ENCODE measurements at regions not wholly inside any gene's neighbourhood (a gene's known extent, or its start where the extent isn't known, plus 50 kb on each side); places are given as distances from the start of the nearest gene placed in this dataset.

DNA sequence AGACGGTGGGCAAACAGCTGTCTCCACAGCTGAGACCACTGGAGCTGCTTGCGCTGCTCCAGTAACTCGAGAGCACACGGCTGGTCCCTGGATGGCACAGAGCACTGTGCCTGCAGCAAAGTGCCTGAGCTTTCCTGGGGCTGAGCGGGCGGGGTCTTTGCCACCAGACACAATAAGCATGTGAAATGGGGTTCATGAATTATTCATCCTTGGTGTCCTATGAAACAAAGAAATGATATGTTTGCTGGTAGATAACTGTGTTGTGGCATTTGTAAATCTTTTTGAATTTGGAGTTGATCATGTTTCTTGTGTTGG, 151.7 kb upstream of the MPDZ start:
- TF ChIP-seq, protein P1, sequence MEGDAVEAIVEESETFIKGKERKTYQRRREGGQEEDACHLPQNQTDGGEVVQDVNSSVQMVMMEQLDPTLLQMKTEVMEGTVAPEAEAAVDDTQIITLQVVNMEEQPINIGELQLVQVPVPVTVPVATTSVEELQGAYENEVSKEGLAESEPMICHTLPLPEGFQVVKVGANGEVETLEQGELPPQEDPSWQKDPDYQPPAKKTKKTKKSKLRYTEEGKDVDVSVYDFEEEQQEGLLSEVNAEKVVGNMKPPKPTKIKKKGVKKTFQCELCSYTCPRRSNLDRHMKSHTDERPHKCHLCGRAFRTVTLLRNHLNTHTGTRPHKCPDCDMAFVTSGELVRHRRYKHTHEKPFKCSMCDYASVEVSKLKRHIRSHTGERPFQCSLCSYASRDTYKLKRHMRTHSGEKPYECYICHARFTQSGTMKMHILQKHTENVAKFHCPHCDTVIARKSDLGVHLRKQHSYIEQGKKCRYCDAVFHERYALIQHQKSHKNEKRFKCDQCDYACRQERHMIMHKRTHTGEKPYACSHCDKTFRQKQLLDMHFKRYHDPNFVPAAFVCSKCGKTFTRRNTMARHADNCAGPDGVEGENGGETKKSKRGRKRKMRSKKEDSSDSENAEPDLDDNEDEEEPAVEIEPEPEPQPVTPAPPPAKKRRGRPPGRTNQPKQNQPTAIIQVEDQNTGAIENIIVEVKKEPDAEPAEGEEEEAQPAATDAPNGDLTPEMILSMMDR (IDR thresholded peaks at IDR 0.05; ENCODE audit: insufficient read depth, low read depth, low read length, missing control alignments): no peak
- no peak for DNase-seq (ENCODE audit: low read depth)
- H3K4me3 ChIP-seq (ENCODE audit: low read depth, low read length): no peak overlapping the region

DNA sequence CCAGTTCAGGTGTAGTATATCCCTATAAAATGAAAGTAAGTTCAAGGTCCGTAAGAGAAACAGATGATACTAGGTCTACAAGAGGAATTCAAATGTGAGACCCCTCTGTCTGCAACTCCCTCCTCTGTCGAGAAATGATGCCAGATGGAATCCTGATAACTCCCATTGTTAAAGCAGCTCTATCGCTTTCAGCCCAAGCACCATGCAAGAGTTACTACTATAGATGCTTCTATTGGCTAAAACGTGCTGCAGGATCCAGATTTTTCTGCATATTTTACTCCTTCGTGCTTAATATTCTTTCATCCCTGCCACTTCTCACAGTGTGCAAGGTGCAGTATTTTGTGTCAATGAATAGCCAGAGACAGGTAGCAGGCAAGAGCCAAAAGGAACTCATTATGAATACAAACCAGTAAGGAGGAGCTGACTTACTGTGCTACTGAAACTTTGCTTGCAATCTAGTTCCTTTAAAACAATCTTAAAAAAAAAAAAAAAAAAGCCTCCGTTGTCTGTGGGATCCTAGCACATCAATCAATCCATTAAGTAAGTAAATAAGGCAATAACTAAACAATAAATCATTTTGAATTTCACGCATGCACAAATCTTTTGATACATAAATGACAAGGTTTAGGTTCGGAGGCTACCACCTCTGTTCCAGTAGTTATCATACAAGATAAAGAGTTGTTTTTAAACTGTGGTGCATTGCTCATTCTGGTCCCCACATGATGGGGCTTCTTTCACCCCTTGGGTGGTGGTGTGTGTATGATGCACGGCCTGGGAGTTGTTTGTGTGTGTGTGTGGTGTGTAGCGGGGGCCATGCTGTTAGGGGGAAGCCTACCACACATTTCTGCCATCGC, 151.1 kb upstream of the MPDZ start:
- TF ChIP-seq, protein P1 (IDR thresholded peaks at IDR 0.05; ENCODE audit: insufficient read depth, low read depth, low read length, missing control alignments): no peak
- no peak overlapping the region for H3K4me3 ChIP-seq (ENCODE audit: low read depth, low read length)
- DNase-seq (ENCODE audit: low read depth): no peak

DNA sequence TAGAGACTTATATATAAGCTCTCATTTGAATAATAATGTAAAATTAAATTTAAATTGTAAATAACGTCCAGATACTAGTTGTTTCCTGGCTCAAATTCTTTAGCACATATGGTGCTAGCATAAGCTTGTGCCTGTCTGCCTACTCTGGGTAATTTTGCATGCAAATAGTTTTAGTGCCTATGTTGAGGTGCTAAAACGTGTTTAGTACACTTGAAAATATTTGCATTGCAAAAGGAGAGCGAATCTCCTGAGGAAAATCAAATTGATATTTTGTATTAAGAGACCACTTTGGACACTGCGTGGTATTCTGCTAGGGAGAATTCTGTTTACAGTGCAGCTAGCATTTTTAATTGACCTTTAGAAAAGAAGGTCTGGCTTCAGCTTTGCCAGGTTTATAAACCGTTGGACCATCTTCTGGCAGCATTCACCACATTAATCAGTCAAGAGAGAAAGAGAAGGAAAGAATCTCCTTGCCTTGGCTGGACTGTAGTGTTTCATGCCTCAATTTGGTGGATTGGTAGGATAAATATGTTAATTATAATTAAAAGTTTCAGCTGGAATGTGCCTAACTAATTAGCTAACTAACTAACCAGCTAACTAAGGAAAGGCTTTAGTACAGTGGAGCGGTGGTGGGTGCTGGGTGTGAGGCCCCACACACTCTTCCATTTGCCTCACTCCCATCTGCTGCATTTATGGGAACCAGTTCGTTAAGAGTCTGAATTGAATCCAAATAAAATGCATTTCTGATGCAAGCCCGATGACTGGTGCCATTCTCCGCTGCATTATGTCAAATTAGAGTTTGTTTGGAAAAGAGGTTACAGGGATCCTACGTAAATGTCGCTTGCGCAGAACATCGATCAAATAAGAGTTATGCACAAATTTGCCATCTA, 150.1 kb upstream of the MPDZ start:
- DNase-seq (ENCODE audit: low read depth): no peak
- H3K4me3 ChIP-seq (ENCODE audit: low read depth, low read length): no peak overlapping the region
- TF ChIP-seq, protein P1 (IDR thresholded peaks at IDR 0.05; ENCODE audit: insufficient read depth, low read depth, low read length, missing control alignments): no peak

DNA sequence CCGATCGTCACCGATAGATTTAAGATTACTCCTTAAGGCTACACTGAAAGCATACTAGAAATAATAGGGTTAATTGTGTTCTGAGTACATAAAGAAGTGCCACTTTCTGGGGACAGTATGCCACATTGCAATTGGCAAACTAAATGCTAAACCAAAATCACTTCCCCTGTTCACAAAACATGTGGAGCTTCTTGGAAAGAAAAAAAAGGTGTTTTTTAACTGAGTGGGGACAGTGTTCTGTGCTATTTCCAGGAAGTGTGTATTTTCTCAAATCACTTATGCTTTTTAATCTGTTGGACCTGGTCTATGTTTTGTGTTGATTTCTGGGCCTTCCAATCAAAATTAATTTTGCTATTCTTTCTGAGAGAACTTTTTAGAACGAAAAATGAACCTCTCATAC, 149.3 kb upstream of the MPDZ start:
- DNase-seq (ENCODE audit: low read depth): no peak
- TF ChIP-seq, protein P1 (IDR thresholded peaks at IDR 0.05; ENCODE audit: insufficient read depth, low read depth, low read length, missing control alignments): no peak
- no peak overlapping the region for H3K4me3 ChIP-seq (ENCODE audit: low read depth, low read length)

DNA sequence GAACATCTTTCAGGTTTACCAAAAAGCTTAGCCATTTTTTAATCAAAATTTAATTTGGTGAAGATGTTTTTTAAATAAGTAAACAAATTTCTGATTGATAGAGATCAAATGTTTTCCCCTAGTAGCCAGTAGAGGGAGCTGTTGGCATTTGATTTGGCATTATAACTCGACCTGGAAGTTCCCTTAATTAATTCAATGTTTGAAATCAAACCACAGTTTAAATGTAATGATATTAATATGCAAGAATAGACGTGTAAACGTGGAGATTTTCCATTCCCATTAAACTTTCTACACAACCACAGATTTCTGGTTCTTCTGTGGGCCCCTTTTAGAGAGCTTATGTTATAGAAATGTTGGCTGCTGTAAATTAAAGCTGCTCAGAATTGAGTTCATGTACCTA, 148.1 kb upstream of the MPDZ start:
- DNase-seq (ENCODE audit: low read depth): peak; percentile 37
- TF ChIP-seq, protein P1 (IDR thresholded peaks at IDR 0.05; ENCODE audit: insufficient read depth, low read depth, low read length, missing control alignments): peak; percentile 59

DNA sequence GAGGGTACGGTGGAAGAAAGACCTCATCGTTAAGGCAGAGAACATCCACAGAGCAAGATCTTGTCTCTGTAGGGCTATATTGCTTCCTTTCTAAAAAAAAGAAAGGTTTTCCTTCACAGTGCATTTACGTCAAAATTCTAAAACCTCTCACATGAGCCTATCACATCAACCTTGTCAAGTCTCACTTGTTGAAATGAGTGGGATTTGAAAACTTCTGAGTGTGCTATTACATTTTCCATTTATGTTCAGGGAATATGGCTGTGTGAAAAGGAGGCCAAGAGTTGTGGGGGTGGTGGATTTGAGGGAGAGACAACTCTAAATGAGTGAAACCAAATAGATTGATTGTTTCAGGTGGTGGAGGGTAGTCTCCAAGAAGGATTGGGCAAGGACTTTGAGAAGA, 147.1 kb upstream of the MPDZ start:
- no peak for DNase-seq (ENCODE audit: low read depth)
- TF ChIP-seq, protein P1 (IDR thresholded peaks at IDR 0.05; ENCODE audit: insufficient read depth, low read depth, low read length, missing control alignments): no peak

More for the DNA sequence above, 148.1 kb upstream of the MPDZ start:
- H3K4me3 ChIP-seq (ENCODE audit: low read depth, low read length): no peak overlapping the region

More for the DNA sequence above, 147.1 kb upstream of the MPDZ start:
- H3K4me3 ChIP-seq (ENCODE audit: low read depth, low read length): no peak overlapping the region
